Astrocyte (in vitro differentiated cells and primary cell): ENCODE measurements at regions not wholly inside any gene's neighbourhood (a gene's known extent, or its start where the extent isn't known, plus 50 kb on each side); places are given as distances from the start of the nearest gene placed in this dataset.

Experiments used
- EZH2 ChIP-seq: IDR thresholded peaks from 2 replicates; pipeline ENCODE4 v1.6.1; 2012; ENCODE audit warnings: mild to moderate bottlenecking, low read length, inconsistent platforms; ENCODE audit not compliant: insufficient read depth
- TF ChIP-seq, protein P1 (sequence below): IDR thresholded peaks from 2 replicates; pipeline ENCODE4 v1.5.1; 2011; ENCODE audit warnings: low read depth, mild to moderate bottlenecking, inconsistent platforms, low read length, moderate library complexity; ENCODE audit not compliant: insufficient read depth

DNA sequence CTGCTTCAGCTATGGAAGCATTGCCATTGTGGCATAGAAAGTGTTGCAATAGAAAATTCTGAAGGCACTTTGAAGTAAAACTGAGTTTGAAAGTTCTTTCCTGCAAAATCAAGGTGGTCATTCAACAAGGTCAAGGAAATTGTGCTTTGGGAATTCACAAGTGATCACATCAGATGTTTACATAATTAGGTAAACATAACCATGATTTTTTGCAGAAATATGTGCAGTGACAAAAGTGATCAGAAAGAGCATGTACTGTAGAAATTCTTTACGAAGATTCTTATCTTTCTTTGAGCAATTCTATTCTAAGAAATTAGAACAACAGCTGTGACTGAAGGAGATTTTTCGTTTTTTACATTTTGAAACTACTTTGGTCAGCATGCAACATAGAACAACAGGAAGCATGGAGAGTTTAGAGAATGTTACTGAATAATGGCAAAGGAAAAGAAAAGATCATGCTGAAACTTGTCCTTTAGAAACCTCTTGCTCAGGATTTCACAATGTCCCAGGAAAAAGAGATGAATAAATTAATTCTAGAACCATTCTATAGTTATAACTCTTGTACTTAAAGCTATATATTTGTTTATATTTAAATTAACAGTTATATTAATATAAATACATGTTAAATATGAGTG, 643.4 kb upstream of the ARPP21 start:
- TF ChIP-seq, protein P1, sequence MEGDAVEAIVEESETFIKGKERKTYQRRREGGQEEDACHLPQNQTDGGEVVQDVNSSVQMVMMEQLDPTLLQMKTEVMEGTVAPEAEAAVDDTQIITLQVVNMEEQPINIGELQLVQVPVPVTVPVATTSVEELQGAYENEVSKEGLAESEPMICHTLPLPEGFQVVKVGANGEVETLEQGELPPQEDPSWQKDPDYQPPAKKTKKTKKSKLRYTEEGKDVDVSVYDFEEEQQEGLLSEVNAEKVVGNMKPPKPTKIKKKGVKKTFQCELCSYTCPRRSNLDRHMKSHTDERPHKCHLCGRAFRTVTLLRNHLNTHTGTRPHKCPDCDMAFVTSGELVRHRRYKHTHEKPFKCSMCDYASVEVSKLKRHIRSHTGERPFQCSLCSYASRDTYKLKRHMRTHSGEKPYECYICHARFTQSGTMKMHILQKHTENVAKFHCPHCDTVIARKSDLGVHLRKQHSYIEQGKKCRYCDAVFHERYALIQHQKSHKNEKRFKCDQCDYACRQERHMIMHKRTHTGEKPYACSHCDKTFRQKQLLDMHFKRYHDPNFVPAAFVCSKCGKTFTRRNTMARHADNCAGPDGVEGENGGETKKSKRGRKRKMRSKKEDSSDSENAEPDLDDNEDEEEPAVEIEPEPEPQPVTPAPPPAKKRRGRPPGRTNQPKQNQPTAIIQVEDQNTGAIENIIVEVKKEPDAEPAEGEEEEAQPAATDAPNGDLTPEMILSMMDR = no peak
- no peak for TF ChIP-seq EZH2
